SKM-1 treated with dmso at 0.1 percent for 144 hours (cell line): ENCODE measurements at regions not wholly inside any gene's neighbourhood (a gene's known extent, or its start where the extent isn't known, plus 50 kb on each side); places are given as distances from the start of the nearest gene placed in this dataset.
"Not testable (repeated sequence)": the region's sequence is repeated elsewhere in the genome, so short reads cannot be mapped to it uniquely, and the experiment has no call there.

ENCODE experiments used
- DNase-seq: peaks from one replicate; lab custom pipeline; 2025; ENCODE audit not compliant: unreplicated experiment; lab: John Stamatoyannopoulos, UW

- DNase-seq, result no peak
Measured at GRCh38 chr6:155638200-155638599, 182.6 kb upstream of the NOX3 start.

DNA sequence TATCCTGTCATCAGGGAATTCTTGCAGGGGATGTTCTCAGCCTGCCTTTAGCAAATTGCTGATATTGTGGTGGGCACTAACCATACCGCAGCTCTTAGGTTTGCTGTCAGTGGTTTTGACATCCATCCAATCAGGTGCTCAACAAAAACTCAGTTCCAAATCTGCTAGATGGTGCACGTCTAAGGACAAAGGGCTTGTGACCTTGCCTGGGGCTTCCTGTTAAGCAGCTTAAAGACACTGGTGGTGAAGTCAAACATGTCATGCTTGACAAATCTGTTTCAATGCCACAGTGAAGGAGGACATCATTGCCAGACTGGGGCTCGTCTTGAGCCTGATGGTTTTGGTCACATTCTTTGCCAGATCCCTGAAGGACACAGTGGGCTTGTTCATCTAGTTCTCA lies 179.8 kb upstream of the NOX3 start:
- DNase-seq, result no peak

DNA sequence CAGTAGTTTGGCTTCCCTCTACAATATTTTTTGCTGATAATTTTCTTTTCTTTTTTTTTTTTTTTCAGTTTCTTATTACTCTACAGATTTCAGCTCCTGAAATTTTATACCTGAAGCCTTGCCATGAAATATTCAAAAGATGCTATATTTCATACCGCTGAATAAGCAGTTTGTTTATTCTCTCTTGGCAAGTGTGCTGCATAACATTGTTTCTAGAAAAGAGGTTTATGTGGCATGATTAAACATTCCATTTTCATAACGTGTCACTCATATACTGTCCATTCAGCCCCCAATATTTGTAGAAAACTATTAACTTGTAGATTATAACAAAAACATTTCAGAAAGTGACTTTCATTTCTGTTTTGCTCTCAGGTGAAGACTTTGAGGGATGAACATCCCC lies 174.4 kb upstream of the NOX3 start:
- DNase-seq, result no peak

GRCh38 chr6:155629652-155630051 lies 174.0 kb upstream of the NOX3 start:
- DNase-seq, result no peak

DNA sequence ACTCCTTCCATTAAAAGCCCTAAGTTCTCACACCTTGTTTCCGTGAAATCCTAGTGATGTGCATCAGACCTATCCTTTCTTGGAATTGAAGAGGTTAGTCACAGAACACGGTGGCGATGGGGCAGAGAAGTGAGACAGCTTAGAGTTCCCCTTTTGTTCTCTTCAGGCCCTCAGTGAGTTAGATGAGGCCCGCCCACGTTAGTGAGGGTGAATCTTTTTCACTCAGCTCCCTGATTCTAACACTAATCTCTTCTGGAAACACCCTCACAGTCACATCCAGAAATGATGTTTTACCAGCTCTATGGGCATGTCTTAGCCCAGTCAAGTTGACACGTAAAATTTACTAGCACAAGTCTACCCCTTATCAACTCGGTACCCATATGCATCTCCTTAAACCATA lies 172.7 kb upstream of the NOX3 start:
- DNase-seq, result no peak

- DNase-seq, result not testable (repeated sequence)
Measured at GRCh38 chr6:155627722-155628212, 172.1 kb upstream of the NOX3 start.

GRCh38 chr6:155623450-155624178 lies 168.0 kb upstream of the NOX3 start:
- DNase-seq, result no peak

DNA sequence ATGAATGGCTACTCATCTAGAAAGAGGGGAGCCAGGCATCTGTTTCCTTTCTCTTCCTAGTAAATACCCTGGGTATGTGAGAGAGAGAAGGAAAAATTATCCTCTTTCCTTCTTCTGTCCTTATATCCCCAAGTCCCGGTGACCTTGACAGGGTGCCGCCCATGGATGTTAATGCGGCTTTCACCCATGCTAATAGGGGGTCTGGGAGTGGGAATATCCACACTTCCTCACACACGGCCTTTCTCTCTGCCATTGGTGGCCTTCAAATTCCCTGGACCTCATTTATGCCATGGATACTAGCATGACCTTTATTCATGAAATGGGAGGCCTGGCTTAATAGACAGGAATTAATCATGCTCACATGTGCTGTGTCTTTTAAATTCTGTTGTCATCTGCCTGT lies 159.0 kb upstream of the NOX3 start:
- no peak for DNase-seq

- DNase-seq, result no peak
Measured at GRCh38 chr6:155611742-155612141, 156.1 kb upstream of the NOX3 start.

GRCh38 chr6:155604991-155605390 lies 149.4 kb upstream of the NOX3 start:
- no peak for DNase-seq

- no peak for DNase-seq
Measured at GRCh38 chr6:155599561-155599960, 143.9 kb upstream of the NOX3 start.

DNA sequence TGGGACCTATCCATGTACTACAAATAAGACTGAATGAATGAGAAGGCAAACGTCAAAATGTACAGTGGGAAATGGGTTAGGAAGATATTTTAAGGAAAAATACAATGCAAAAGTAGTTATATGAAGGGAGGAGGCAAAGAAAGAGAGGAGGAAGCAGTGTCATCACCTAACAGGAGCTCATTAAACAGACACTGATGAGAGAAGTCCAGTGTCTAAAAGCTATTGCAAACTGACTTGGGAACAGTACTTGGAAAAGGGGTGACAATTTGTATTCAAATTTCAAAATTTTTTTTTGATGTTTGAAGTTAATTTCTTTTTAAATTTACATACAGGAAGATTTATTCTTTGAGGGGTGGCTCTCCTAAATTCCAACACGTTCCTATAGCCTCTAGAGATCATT lies 143.5 kb upstream of the NOX3 start:
- DNase-seq, result no peak

DNA sequence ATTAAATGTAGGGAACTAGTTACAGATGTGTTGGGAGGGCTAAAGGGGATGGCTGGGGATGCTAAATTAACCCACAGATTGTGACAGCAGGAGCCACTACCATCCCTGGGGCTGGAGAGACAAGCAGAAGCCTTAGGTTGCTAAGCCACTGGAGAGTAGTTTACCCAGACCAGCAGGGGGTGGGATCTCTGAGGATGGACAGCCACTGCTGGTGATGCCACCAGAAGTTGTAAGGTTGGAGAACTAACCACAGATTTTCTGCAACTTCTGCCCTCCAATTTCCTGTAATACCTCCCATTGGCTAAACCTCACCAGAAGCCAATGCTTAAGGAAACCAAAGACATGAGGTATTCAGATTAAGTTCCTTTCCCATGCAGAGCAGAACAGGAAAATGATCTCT lies 139.6 kb upstream of the NOX3 start:
- peak; percentile 42 for DNase-seq

GRCh38 chr6:155591741-155592140 lies 136.1 kb upstream of the NOX3 start:
- no peak for DNase-seq

- DNase-seq, result no peak
Measured at GRCh38 chr6:155589190-155589589, 133.6 kb upstream of the NOX3 start.

DNA sequence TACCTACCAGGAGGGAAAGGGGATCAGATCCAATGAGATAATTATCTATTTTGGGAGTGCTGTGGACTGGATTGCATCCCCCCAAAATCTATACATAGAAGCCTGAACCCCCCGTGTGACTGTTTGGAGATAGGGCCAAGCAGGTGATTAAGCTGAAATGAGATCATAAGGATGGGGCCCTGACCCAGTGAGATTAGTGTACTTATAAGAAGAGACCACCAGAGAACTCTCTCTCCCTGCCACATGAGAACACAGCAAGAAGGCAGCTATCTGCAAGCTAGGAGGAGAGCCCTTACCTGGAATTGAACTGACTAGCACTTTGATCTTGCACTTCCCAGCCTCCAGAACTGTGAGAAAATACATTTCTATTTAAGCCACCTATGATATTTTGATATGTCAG lies 132.2 kb upstream of the NOX3 start:
- no peak for DNase-seq

- DNase-seq, result no peak
Measured at GRCh38 chr6:155586090-155586489, 130.5 kb upstream of the NOX3 start.

GRCh38 chr6:155584006-155584405 lies 128.4 kb upstream of the NOX3 start:
- no peak for DNase-seq

- DNase-seq, result no peak
Measured at GRCh38 chr6:155582016-155582991, 126.7 kb upstream of the NOX3 start.

- no peak for DNase-seq
Measured at GRCh38 chr6:155580904-155581303, 125.3 kb upstream of the NOX3 start.

GRCh38 chr6:155578251-155578650 lies 122.6 kb upstream of the NOX3 start:
- no peak for DNase-seq

- DNase-seq, result no peak
Measured at GRCh38 chr6:155561966-155562364, 106.3 kb upstream of the NOX3 start.
